GM19035 (cell line): ENCODE measurements at regions not wholly inside any gene's neighbourhood (a gene's known extent, or its start where the extent isn't known, plus 50 kb on each side); places are given as distances from the start of the nearest gene placed in this dataset.

Source experiments
- ATAC-seq: cut with Tn5 transposase; IDR thresholded peaks from one replicate; pipeline ENCODE4 v1.9.1; 2021; ENCODE audit not compliant: unreplicated experiment

DNA sequence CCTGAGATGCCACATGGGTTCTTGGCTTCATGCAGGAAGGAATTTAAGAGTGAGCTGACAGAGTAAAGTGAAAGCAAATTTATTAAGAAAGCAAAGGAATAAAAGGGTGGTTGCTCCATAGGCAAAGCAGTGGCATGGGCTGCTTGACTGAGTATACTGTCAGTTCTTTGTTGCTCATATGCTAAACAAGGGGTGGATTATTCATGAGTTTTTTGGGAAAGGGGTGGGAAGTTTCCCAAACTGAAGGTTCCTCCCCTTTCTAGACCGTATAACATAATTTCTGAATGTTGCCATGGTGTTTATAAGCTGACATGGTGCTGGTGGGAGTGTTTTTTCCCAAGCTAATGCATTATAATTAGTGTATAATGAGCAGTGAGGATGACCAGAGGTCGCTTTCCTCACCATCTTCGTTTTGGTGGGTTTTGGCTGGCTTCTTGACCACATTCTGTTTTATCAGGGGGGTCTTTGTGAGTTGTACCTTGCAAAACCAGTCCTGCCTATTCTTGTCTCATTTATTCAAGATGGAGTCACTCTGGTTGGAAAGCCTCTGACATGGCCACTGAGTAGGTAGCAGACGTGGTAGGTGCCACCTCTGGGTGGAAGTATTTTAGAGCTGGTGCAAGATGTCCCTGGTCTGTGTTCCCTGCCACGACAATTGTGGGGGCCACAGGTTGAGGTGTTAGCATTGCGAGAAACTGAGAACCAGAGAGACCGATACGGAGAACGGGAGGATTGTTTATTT is 107.5 kb upstream of the SDK1 start:
- ATAC-seq = no peak

DNA sequence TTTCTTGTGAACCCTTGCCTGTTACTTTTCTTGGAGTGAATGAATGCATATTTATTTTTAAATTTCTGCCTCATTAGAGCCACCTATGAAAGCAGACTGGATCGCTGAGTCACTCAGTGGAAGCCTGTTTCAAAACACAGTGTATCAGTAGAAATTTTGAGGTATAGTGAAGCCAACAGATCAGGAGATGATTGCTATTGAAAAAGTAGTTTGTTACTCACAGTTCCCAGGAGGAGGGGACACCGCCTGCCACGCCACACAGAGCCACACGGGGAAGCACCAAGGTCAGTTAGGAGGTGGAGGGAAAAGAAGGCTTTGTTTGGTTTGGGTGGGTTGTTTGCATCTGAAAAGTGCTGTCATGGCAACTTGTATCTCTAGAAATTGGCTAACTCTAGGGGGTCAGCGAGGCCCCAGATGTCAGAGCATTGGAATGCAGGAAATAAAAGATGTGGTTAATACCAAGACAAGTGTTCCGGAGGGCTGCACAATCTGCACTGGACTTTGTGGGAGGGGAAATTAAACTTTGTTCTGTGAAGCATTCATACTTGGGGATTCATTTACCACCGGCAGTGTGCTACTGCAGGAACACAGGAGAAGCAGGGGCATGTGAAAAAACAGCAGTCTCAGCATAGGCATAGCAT is 106.4 kb upstream of the SDK1 start:
- no peak for ATAC-seq

DNA sequence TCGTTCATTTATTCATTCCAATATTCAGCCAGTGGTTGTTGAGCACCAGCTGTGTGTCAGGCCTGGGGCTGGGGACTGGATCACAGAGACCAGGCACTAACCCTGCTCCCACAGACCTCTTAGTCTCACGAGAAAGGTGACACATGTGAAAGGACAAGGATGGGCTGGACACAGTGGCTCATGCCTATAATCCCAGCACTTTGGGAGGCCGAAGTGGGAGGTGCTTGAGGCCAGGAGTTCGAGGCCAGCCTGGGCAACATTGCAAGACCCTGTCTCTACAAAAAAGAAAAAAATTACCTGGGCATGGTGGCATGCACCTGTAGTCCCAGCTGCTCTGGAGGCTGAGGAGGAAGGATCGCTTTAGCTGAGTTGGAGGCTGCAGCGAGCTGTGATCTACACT is 105.9 kb upstream of the SDK1 start:
- ATAC-seq = no peak

DNA sequence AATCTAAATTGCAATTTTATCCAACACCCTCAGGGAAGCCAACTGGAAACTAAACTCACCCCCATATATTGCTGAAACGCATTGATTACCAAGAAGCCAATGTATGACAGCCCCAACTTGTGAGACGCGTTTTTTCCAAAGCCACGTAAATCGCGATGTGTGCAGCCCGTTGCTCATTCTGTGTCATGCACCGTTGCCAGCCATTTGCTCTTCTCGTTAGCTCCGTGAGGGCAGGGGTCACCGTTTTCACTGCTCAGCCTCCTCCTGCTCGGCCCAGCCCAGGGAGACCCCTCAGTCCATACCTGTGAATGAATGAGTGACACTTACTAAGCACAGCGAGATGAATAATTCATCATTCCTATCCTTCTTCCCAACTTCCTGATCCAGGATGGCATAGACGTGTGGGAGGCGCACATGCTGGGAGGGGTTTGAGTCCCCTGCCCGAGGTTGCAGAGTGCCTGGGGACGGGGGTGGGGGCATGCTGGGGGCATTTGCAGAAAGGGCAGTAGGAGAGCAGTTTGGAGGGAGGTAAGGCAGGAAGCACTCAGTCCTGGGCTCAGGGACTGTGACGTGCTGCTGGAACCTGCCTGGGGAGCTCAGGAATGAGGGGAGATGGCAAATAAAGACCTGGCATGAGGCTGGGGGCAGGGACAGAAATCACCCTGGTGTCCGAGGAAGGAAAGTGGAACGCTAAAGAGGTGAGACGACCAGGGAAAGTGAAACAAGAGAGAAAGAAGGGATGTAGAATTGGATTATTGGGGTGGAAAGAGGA is 104.2 kb upstream of the SDK1 start:
- ATAC-seq = no peak

DNA sequence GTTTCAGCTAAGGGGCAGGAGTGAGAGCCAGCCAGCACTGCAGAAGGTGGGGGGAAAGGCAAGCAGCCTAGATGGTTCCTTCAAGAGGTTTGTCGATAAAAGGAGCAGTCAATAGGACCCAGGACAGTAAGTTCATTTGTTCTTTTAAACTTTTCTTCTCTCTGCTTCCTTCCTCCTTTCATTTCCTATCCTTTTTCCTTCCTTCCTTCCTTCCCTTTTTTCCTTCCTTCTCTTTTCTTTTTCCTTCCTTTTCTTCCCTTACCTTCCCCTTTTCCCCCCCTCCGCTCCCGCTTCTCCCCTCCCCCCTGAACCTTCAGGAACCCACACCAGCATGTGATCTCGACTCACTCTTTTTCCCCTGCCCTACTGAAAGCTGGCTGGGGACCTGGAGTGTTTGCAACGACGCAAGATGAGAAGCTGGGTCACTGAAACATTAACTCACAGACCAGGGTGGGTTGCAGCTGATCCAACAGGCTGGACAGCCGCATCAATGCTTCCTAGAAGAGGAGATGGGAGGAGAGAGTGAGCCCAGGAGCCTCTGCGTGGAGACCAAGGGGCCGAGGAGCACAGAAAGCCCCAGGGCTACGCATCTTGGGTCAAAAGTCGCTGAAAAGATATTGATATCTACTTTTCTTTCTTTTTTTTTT is 103.4 kb upstream of the SDK1 start:
- no peak for ATAC-seq

DNA sequence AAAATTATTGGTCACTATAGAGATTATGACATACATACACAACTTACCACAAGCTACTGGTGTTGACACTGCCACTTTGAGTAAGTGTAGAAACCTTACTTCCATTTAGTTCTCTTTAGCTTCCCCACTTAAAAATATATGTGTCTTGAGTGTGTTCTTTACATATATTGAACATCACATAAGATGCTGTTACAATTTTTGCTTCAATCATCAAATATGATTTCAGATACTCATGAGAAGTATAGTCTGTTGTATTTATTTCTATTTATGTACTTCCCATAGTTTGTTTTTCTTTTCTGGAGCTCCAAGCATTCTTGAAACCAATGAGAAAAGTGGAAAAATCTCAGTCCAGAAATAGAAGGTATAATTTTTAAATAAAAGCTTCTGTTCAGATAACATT is 102.7 kb upstream of the SDK1 start:
- ATAC-seq = no peak

DNA sequence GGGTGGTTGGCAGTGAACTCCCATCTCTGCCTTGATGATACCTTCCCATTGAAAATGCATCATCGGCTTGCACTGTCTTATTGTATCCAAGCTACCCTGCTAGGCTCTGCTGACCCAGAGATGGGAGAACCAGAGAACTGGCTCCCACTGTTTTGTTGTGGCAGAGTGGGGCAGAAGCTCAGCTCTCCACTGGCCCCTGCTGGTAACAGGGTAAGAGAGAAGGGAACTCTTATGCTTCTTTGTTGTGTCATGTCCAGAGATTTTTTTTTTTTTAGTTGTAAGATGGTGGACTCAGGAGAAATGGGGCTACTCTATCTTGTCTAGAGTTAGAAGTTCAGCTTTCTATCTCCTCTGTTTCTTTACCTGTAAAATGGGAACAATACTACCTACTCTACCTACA is 100.5 kb upstream of the SDK1 start:
- ATAC-seq = no peak

DNA sequence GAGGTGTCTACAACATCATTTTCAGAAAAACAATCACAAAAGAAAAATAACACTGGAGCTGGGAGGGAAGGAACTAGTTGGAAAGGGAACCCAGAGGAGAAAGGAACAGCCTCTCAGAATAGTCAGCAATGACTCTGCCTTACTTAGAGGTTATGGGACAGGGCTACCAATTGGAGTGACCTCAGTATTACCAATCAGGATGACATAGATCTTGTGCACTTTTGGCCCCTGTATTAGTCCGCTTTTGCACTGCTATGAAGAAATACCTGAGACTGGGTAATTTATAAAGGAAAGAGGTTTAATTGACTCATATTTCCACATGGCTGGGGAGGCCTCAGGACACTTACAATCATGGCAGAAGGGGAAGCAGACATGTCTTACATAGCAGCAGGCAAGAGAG is 99.7 kb upstream of the SDK1 start:
- no peak for ATAC-seq

DNA sequence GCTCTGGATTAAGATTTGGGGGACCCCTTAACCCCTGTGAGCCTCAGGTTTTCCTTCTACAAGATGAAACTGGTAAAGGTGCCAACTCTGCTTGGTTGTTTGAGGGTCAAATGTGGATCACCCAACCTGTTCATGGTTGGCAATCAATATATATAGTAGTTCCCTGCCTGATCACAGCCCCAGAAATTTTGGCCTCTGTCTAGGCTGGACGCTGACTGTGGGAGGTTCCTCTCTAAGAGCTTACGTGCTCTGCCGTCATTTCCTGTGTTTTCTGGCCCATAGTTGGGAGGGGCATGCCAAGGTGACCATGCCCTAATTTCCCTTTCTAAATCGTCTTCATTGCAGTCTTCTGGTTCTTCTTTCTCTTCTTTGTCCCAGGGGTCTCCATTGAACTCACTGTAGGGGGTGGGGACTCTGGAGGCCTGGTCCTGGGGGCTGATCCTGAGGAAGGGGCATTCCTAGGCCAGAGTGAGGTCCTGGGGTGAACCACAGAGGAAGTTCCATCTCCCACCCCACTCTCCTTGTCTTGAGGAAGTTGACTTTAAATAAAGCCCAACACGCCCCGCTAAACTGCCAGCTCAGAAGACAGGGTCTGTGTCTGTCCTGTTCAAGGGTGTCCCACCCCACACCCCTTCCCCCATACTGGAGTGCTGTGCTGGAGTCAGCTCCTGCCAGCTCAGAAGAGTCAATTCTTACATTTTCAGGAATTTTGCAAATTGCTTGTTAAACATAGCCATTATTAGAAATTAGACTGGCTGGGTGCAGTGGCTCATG is 98.9 kb upstream of the SDK1 start:
- ATAC-seq = no peak

DNA sequence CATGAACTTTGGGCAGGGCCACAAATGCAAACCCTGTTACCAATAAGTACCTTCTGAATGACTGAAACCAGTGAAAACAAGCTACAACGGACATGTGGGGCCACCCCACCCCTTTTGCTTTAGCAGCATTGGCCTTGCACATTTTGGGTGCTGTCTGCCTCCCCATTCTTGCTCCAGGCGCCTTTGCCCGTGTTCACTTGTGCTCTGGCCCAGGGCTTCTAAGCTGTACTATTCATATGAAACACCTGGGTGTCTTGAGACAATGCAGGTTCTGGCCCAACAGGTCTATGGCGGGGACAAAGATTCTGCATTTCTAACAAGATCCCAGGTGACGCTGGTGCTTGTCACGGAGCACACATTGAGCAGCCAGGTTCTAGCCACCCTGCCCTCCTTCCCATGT is 96.5 kb upstream of the SDK1 start:
- no peak for ATAC-seq

DNA sequence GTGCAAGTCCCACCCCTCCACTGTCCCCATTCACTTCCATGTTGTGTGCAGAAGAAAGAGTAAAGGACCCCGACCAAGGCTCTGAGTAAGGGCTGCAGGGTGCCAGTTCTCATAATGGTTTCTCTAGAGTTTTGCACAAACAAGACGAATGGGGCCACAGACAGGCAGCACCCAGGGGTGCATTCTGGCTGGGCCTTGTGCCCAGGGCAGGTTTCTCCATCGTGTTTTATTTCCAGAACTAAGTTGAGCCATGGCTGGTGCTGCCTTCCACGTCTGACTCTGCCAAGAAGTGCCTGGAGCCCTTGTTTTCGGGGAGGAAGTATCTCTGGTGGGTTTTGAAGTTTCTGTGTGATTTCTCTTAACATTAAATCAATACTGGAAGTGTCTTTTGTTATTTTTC is 95.0 kb upstream of the SDK1 start:
- ATAC-seq = no peak

DNA sequence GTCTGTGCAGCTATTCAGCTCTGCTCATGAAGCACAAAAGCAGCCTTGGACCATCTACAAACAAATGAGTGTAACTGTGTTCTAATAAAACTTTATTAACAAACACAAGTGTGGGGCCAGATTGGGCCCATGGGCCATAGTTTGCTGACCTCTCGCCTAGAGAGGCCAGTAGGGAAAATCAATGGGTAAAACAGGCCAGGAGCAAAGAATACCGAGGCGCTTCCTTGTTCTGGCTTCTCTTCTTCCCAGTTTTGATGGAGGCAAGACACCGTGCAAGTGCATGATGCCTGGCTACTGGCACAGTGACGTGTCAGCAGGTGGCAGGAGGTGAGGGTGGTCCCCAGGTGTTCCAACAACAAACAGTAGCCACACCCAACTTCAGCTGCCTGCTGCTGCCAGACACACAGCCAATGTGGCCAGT is 94.3 kb upstream of the SDK1 start:
- ATAC-seq = no peak

DNA sequence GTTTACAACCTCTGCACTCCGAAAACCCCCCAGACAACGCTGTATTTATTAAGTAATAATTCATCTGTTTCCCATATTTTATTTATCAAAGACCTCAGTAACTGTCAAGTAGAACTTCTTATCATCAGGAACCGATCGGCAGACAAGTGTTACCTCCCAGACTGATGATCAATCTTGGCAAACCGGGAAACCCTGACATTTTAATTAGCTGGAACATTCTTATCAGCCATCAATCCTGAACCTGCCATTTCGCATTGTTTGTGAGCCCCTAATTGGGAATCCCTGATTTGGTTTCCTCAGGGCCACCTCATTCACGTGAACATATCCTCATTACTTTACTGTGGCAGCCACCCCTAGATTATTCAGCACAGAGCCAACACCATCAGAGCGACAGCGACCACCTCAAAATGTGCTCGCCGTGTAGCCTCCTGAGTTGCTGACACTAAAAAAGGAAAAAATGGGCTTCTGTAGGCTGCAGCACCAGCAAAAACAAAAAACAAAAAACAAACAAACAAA is 93.6 kb upstream of the SDK1 start:
- ATAC-seq = no peak

DNA sequence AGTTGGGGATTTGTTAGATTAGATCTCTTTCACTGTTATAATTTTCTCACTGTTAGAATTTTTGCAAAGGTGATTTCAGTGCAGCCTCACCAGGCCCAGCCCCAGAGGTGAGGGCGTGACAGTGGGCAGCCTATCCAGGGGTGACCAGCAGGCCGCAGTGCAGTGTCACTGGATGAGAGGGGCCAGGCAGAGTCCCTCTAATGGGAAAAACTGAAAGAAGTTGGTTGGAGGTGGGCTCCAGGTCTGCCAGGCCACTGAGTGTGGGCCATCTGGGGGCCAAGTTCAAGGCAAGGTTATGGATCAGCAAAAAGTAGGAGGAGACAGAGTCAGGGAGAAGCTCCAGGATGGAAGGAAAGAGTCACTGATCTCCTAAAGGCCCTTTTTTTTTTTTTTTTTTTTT is 90.5 kb upstream of the SDK1 start:
- ATAC-seq = no peak

DNA sequence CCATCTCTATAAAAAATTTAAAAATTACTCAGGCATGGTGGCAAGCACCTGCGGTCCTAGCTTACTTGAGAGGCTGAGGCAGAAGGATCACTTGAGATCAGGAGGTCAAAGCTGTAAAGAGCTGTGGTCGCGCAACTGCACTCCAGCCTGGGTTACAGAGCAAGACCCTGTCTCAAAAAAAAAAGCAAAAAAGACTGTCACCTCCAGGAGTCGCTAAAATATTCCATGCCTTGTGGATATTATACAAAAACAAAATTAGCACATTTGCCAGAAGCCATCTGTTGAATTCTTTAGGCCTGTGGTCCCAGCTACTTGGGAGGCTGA is 87.0 kb upstream of the SDK1 start:
- no peak for ATAC-seq

DNA sequence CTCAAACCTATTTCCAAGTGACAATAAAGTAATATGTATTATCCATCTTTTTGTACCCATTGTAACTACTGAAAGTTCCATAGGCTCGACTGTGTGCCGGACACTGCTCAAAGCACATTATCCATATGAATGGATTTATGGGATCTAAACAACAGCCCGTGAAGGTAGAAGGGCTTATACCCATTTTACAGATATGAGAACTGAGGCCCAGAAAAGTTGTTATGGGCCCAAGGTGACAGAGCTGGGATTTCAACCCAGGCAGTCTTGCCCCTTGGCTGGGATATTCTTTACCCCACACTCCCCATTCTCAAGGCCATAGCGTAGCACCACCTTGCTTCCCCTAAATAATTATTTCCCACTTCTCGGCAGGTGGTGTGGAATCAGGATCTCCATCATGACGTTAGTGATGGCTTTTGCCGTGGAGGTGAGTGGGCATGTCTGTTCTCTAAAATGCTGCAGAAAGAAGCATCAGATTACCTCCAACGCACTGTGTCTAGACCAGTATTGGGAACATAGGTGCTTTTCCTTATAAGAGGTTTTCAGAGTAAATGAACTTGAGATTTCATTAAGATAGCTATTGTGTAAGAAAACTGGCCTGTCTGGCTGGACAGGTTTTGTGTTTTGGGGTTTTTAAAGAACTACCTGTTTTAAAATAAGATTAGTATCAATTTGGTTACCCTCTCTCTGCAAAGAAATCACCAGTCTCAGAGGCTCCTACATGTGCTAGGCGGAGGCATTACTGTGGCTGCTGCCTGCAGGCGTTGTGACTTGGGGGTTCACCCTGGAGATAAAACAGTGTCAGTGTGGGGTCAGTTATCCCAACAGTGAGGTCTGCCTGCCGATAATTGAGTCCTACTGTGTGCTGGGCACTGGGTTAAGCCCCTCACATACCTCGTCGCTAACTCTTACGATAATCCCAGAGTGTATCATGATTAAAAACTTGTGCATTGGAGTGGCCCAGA is 85.1 kb upstream of the SDK1 start:
- ATAC-seq = no peak

DNA sequence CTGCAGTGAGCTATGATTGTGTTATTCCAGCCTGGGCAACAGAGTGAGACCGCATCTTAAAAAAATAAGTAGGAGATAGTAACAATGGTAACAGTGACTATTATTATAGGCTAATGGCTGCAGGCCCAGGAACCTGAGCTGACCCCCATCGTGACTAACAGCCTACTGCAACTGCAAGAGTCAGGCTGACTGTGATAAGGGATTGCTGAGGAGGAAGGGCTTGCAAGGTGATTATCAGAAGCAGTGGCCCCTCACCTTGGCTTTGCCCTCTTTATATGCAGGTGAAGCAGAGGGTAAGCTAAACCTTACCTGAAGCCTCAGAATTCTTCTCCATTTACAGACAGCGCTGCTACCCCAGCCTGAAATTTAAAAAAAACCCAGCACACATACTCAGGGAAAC is 83.9 kb upstream of the SDK1 start:
- ATAC-seq = no peak

DNA sequence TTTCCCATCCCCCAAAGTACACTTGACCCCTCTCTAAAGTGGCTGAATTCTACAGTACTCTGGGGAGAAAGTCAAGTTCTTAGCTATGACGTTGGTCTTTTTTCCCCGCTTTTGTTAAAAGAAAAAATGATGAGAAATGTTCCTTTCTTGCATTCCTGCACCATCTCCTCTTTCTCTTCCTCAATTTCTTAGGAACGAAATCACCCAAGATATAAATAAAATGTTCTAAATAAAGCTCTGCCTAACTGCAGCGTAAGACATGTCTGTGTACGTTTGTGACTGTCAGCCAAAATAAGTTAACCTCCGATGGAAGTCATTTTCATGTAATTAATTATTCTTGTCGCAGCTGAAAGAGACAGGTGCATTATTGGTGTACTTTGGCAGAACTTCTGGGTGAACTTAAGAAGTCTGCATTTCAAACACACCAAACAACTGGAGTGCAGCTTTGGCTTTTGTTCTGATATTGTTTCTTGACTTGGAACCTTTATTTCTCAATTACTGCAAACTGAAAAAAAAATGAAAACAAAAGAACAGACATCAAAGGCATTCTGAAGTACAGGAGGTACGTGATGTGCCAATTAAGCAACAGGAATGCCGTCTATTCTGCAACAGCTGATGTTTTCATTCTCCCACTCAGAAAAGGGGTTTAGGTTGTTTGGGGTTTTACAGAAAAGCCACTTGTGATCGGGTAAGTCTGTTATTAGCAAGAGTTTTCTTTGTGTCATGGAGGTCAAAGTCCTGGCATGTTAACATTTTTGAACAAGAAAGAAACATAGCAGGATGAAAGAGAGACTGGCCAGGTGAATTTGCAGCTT is 82.4 kb upstream of the SDK1 start:
- ATAC-seq = no peak

DNA sequence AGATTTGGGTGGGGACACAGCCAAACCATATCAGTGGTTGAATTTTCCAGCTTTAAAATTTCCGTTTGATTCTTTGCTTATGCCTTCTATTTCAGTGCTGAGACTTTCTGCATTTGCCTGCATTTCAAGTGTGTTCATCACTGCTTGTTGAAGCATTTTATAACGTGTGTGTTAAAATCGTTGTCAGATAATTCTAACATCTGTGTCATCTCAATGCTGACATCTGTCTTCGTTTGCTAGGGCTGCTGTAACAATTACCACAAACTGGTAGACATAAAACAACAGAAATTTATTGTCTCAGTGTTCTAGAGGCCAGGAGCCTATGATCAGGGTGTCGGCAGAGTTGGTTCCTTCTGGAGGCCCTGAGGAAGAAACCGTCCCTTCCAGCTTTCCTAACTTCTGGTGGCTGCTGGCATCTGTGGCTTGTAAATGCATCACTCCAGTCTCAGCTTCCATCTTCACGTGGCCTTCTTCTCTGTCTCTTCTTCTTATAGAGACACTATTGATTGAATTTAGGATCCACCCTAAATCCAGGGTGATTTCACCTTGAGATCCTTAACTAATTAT is 71.1 kb upstream of the SDK1 start:
- no peak for ATAC-seq
